AG09319 (cell line): ENCODE measurements at regions not wholly inside any gene's neighbourhood (a gene's known extent, or its start where the extent isn't known, plus 50 kb on each side); places are given as distances from the start of the nearest gene placed in this dataset.

Source experiments
- DNase-seq: peaks from one replicate; pipeline ENCODE4 v3.0.0-alpha.2; 2010; ENCODE audit warnings: low read depth; ENCODE audit errors: extremely low read depth
- TF ChIP-seq, protein P1 (sequence below): IDR thresholded peaks from 2 replicates; pipeline ENCODE4 v1.5.1; 2011; ENCODE audit warnings: low read depth, mild to moderate bottlenecking, inconsistent platforms, low read length, moderate library complexity

DNA sequence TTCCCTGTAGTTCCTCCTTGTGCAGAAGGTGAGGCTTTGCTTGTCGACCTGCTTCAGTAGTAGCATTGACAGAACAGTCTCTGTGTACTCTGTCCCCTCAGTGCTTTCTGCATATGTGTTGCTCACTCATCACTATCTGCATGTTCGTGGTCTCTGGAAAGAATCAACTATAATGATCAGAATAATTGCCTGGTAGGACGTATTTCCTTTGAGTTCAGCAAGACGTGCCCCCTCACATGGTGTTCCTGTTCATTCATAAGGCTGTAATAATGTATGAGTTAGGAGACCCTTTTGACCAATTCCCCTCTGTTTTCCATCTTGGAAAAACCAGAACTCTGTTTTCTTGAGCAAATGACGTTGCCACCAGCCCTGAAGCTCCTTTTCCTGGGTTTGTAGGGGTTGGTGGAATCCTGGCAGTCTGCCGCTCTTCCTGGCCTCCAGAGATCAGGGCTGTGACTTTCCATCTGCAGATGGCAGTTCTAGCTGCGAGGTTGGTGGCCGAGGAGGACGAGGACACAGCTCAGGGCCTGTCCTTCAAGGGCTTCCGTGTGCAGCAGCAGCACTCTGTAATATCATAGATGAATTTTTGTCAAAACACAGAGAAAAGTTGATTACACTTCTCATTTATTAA lies 61.9 kb downstream of the EXOSC2 start:
- DNase-seq: no peak
- TF ChIP-seq, protein P1, sequence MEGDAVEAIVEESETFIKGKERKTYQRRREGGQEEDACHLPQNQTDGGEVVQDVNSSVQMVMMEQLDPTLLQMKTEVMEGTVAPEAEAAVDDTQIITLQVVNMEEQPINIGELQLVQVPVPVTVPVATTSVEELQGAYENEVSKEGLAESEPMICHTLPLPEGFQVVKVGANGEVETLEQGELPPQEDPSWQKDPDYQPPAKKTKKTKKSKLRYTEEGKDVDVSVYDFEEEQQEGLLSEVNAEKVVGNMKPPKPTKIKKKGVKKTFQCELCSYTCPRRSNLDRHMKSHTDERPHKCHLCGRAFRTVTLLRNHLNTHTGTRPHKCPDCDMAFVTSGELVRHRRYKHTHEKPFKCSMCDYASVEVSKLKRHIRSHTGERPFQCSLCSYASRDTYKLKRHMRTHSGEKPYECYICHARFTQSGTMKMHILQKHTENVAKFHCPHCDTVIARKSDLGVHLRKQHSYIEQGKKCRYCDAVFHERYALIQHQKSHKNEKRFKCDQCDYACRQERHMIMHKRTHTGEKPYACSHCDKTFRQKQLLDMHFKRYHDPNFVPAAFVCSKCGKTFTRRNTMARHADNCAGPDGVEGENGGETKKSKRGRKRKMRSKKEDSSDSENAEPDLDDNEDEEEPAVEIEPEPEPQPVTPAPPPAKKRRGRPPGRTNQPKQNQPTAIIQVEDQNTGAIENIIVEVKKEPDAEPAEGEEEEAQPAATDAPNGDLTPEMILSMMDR: no peak

DNA sequence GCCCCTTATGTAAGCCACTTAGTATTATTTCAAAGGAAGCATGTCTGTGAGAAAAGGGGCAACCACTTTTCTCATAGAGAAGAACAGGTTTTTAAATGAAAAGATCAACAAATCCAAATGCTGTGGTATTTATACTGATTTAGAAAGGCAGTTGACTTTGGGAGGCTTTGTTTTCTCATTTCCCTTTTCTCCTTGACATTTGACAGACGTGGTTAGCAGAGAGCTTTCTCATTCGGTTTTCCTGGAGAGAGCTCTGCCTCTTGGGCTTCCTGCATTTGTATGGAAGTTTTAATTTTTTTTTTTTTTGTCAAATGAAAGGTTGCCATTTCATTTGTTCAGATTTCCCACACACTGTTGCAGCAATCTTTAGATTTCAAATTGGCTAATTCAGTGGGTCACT lies 62.5 kb downstream of the EXOSC2 start:
- TF ChIP-seq, protein P1: no peak
- no peak for DNase-seq

DNA sequence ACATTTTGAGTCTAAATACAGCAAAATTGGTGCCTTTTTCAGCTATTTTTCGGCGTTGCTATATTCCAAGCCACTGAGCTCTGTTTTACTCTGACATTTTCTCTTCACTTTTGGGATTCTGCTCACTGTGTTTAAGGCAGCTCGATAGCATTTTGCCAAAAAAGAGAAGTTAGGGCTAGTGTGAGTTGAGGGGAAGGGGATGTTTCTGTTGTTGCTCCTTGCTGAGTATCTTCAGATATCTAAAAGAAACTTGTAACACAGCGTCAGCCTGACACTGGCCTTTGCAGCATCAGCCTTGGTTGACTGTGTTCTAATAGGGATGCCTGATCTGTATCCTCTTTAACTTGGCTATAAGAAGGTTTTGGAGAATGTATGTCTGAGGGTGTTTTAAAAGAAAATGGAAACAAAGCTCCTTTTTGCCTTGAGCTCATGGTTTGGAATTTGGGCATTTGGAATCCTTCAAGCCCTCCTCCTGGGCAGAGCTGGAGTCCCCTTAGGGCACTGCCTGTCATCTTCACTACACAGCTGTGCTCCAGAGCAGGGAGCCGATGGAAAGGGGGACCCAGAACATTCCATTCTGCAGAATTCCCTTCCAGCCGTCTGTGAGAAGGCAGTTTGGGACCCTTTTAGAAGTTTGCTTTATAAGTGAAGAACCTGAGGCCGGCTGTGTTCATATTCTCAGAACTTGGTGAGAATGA lies 63.0 kb downstream of the EXOSC2 start:
- TF ChIP-seq, protein P1: no peak
- no peak for DNase-seq

DNA sequence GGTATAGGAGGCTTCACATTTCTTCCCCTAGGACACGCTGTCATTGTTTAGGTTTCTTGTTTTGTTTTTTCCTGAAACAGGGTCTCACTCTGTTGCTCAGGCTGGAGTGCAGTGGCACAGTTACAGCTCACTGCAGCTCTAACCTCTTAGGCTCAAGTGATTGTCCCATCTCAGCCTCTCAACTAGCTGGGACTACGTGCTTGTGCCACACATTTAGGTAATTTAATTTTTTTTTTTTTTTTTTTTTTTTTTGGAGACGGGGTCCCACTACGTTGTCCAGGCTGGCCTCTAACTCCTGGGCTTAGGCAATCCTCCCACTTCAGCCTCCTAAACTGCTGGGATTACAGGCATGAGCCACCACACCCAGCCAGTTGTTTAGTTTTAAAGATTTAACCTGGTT lies 66.2 kb downstream of the EXOSC2 start:
- DNase-seq: no peak
- TF ChIP-seq, protein P1: no peak

DNA sequence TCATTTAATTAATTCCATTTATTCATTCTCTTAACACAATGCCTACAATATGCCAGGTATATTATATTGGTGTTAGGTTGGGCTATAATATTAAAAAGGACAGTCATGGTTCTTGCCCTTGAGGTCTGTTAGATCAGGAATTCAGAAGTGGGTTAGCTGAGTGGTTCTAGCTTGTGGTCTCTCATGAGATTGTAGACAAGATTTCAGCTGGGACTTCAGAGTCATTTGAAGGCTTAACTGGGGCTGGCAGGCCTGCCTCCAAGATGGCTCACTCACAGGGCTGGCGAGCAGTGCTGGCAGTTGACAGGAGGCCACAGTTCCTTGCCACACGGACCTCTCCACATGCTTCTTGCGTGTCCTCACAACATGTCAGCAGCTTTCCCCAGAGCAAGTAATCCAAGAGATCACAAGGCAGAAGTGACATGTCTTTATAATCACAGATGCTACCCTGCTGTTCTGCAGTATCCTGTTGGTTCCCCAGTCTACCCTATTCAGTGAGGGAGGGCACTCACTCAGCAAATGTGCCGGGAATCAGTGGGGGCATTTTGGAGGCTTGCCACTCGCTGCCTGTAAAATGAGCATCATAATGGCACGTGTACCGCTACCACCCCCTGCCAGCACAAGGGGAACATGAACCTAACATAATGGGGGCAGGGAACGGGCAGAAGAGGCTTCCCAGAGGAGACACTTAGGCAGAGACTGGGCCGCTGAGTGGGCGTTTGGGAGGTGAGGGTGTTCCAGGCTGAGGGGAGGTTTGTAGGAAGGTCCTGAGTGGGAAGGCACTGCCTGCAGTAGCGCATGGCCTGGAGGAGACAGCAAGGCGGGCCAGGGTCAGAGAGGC lies 70.0 kb downstream of the EXOSC2 start:
- TF ChIP-seq, protein P1: no peak
- DNase-seq: no peak

DNA sequence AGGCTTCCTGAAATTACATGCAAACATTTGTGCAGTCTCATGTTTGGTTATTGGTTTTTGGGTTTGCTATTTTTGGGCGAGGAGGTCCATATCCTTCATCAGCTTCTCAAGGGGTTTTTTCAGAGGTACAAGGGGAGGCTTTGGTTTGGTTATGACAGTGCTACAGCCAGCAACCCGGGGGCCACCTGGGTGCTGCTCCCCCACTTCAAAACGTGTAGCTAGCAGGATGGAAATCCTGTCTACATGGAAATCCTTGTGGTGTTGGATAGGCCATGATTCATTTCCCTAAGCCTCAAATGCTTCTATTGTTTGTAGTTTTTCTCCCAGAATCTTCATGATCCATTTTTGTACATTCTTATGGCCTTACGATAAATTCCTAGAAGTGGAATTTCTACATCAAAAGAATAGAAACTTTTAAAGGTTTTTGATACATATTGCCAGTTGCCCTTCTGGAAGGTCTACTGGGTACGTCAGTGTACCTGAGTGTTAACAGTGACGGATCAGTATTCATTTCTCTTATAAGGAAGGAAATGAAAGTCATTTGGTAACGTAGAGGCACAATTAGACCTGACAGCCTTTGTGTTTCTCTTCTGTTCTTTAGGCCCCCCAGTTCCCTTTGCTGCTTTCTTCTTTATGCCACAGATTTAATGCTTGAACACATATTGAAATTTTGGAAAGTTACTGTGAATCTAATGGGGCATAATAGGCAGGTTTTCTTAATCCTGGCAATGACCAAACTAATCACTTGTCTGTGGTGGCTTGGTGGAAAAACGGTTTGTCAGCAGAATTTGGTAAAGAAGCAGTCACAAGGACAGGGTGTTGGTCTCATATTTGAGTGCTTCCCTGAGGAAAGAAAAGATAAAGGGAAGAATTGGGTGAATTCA lies 69.7 kb upstream of the ABL1 start:
- TF ChIP-seq, protein P1: no peak
- no peak for DNase-seq
